ENCODE measurements at regions not wholly inside any gene's neighbourhood (a gene's known extent, or its start where the extent isn't known, plus 50 kb on each side); places are given as distances from the start of the nearest gene placed in this dataset.

- Histone ChIP-seq H3K4me2 (ENCODE audit: low read length) (no peak overlapping the region), H3K9ac (ENCODE audit: low read length) (no peak overlapping the region), H3K36me3 (ENCODE audit: insufficient read depth, low read length) (no peaks in the 10 kb centered on the region), H3K27ac (ENCODE audit: low read depth, low read length, poor library complexity, severe bottlenecking) (no peak overlapping the region), H3F3A (ENCODE audit: insufficient read depth, low read length) (no peaks in the 10 kb centered on the region), H4K20me1 (ENCODE audit: insufficient read depth, low read length) (no peaks in the 10 kb centered on the region), H3K4me3 (ENCODE audit: low read depth, low read length, poor library complexity, severe bottlenecking) (no peak overlapping the region), H3K27me3 (ENCODE audit: insufficient read depth, low read length) (no peaks in the 10 kb centered on the region), H3K4me1 (ENCODE audit: insufficient read depth, low read length, severe bottlenecking) (no peaks in the 10 kb centered on the region), H3K9me3 (ENCODE audit: low read length) (0 out of 2 replicates have a peak, but pooled peaks cover 3% of the 10 kb centered on the region), H3K79me2 (ENCODE audit: insufficient read depth, low read length) (no peaks in the 10 kb centered on the region), H2AFZ (ENCODE audit: low read length) (no peak overlapping the region), H3K9me2 (ENCODE audit: low read depth, low read length) (no peaks in the 10 kb centered on the region)
- no peak for TF ChIP-seq EZH2 (IDR thresholded peaks at IDR 0.05; ENCODE audit: borderline replicate concordance, low read length)
- TF ChIP-seq, protein P1, sequence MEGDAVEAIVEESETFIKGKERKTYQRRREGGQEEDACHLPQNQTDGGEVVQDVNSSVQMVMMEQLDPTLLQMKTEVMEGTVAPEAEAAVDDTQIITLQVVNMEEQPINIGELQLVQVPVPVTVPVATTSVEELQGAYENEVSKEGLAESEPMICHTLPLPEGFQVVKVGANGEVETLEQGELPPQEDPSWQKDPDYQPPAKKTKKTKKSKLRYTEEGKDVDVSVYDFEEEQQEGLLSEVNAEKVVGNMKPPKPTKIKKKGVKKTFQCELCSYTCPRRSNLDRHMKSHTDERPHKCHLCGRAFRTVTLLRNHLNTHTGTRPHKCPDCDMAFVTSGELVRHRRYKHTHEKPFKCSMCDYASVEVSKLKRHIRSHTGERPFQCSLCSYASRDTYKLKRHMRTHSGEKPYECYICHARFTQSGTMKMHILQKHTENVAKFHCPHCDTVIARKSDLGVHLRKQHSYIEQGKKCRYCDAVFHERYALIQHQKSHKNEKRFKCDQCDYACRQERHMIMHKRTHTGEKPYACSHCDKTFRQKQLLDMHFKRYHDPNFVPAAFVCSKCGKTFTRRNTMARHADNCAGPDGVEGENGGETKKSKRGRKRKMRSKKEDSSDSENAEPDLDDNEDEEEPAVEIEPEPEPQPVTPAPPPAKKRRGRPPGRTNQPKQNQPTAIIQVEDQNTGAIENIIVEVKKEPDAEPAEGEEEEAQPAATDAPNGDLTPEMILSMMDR (IDR thresholded peaks at IDR 0.05; ENCODE audit: low read length) = no peak
Observed at GRCh38 chr1:2866422-2867086, 65.1 kb upstream of the TTC34 start.

GRCh38 chr1:2867087-2867425 is 65.6 kb upstream of the TTC34 start:
- no peaks in the 10 kb centered on the region for H3K27me3 ChIP-seq (ENCODE audit: insufficient read depth, low read length)
- 0 out of 2 replicates have a peak, but pooled peaks cover 3% of the 10 kb centered on the region for H3K9me3 ChIP-seq (ENCODE audit: low read length)
- no peaks in the 10 kb centered on the region for H4K20me1 ChIP-seq (ENCODE audit: insufficient read depth, low read length)
- TF ChIP-seq, protein P1 (IDR thresholded peaks at IDR 0.05; ENCODE audit: low read length) = no peak
- TF ChIP-seq EZH2 (IDR thresholded peaks at IDR 0.05; ENCODE audit: borderline replicate concordance, low read length) = no peak
- H3K4me3 ChIP-seq (ENCODE audit: low read depth, low read length, poor library complexity, severe bottlenecking) = no peak overlapping the region
- H2AFZ ChIP-seq (ENCODE audit: low read length) = no peak overlapping the region
- H3K79me2 ChIP-seq (ENCODE audit: insufficient read depth, low read length) = no peaks in the 10 kb centered on the region
- H3K36me3 ChIP-seq (ENCODE audit: insufficient read depth, low read length) = no peaks in the 10 kb centered on the region
- no peaks in the 10 kb centered on the region for H3F3A ChIP-seq (ENCODE audit: insufficient read depth, low read length)
- H3K9me2 ChIP-seq (ENCODE audit: low read depth, low read length) = no peaks in the 10 kb centered on the region
- no peak overlapping the region for H3K4me2 ChIP-seq (ENCODE audit: low read length)
- H3K9ac ChIP-seq (ENCODE audit: low read length) = no peak overlapping the region
- no peak overlapping the region for H3K27ac ChIP-seq (ENCODE audit: low read depth, low read length, poor library complexity, severe bottlenecking)
- no peaks in the 10 kb centered on the region for H3K4me1 ChIP-seq (ENCODE audit: insufficient read depth, low read length, severe bottlenecking)

DNA sequence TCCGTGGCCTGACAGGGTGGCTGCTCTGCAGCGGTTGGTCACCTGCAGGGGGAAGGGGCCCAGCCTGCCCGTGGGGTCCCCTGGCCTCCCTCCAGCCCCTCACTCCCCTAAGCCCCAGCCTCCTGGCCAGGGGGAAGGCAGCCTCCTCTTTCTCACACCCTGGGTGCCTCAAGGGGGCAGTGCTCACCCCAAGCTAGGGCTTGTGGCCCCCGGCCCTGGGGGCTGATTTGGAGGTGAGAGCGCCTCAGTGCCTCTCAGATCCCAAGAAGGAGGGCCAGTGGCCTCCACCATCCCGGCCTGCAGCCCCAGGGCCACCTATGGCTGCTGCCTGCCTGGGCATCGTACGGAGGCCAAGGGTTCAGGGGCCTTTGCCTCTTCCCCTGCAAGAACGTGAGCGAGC is 66.4 kb upstream of the TTC34 start:
- H3K27me3 ChIP-seq (ENCODE audit: insufficient read depth, low read length) = no peaks in the 10 kb centered on the region
- H3K27ac ChIP-seq (ENCODE audit: low read depth, low read length, poor library complexity, severe bottlenecking) = no peak overlapping the region
- H3K4me2 ChIP-seq (ENCODE audit: low read length) = no peak overlapping the region
- H4K20me1 ChIP-seq (ENCODE audit: insufficient read depth, low read length) = no peaks in the 10 kb centered on the region
- H3K9me2 ChIP-seq (ENCODE audit: low read depth, low read length) = no peaks in the 10 kb centered on the region
- no peak overlapping the region for H3K4me3 ChIP-seq (ENCODE audit: low read depth, low read length, poor library complexity, severe bottlenecking)
- no peak overlapping the region for H3K9ac ChIP-seq (ENCODE audit: low read length)
- no peak overlapping the region for H2AFZ ChIP-seq (ENCODE audit: low read length)
- no peaks in the 10 kb centered on the region for H3K36me3 ChIP-seq (ENCODE audit: insufficient read depth, low read length)
- TF ChIP-seq EZH2 (IDR thresholded peaks at IDR 0.05; ENCODE audit: borderline replicate concordance, low read length) = no peak
- TF ChIP-seq, protein P1 (IDR thresholded peaks at IDR 0.05; ENCODE audit: low read length) = peak; percentile 26; the same call in 1 of the 2 replicates
- 0 out of 2 replicates have a peak, but pooled peaks cover 3% of the 10 kb centered on the region for H3K9me3 ChIP-seq (ENCODE audit: low read length)
- no peaks in the 10 kb centered on the region for H3K4me1 ChIP-seq (ENCODE audit: insufficient read depth, low read length, severe bottlenecking)
- H3K79me2 ChIP-seq (ENCODE audit: insufficient read depth, low read length) = no peaks in the 10 kb centered on the region
- no peaks in the 10 kb centered on the region for H3F3A ChIP-seq (ENCODE audit: insufficient read depth, low read length)

Data from OCI-LY1 (cell line).